GM12872 (cell line): ENCODE measurements at regions not wholly inside any gene's neighbourhood (a gene's known extent, or its start where the extent isn't known, plus 50 kb on each side); places are given as distances from the start of the nearest gene placed in this dataset.

ENCODE experiments used
- TF ChIP-seq, protein P1 (sequence below): IDR thresholded peaks from 3 replicates; pipeline ENCODE4 v1.5.1; 2011; ENCODE audit warnings: low read depth, mild to moderate bottlenecking, low read length, moderate library complexity; ENCODE audit not compliant: insufficient read depth

DNA sequence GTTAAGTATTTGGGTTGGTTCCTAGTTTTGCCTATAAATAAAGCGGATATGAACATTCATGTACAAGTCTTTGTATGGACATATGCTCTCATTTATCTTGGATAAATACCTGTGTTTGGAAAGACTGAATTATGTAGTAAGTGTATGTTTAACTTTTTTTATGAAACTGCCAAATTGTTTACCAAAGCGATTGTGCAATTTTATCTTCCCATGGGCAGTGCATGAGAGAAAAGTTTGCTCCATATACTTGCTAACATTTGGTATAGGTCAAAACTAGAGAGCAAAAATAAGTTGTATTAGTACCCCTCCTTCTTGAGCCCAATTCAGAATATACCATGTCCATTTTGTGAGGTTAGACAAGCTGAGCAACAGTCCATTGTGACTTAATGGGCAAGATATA is 502.6 kb downstream of the SQOR start:
- TF ChIP-seq, protein P1, sequence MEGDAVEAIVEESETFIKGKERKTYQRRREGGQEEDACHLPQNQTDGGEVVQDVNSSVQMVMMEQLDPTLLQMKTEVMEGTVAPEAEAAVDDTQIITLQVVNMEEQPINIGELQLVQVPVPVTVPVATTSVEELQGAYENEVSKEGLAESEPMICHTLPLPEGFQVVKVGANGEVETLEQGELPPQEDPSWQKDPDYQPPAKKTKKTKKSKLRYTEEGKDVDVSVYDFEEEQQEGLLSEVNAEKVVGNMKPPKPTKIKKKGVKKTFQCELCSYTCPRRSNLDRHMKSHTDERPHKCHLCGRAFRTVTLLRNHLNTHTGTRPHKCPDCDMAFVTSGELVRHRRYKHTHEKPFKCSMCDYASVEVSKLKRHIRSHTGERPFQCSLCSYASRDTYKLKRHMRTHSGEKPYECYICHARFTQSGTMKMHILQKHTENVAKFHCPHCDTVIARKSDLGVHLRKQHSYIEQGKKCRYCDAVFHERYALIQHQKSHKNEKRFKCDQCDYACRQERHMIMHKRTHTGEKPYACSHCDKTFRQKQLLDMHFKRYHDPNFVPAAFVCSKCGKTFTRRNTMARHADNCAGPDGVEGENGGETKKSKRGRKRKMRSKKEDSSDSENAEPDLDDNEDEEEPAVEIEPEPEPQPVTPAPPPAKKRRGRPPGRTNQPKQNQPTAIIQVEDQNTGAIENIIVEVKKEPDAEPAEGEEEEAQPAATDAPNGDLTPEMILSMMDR, result no peak

DNA sequence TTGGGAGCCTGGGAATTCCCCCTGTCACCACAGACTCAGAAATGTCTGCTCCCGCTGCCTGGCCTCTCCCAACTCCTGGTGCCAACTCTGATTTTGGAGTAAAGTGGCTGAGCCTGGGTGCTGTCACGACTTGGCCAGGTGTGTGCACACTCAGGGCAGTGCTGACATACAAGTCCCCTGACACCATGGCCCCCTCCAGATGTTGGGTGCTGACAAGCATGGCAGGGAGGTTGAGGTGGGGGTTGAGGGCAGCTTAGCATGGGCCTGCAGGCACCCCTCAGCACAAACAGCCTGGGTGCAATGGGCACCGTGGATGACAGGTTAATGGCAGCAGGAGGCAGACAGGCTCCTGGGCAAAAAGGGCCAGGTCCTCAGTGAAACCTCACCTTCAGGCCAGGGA is 511.2 kb downstream of the SQOR start:
- TF ChIP-seq, protein P1, result no peak

DNA sequence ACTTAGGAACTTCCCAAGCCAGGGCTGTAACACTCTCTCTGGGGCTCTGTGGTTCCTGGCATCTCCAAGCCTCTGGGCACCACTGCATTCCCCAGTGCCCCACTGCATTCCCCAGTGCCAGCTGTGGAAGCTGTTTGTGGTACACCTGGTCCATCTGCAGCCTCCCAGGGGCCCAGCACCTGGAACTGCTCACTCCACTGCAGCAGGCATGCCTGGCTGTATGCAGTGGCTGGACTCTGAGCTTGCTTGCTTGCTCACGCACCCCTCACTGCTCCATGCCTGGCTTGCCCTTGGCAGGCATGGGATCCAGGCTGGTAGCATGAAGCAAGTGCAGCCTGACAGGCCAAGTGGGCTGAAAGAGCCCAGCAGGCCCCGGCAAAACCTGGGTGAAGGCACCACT is 512.1 kb downstream of the SQOR start:
- TF ChIP-seq, protein P1, result no peak

DNA sequence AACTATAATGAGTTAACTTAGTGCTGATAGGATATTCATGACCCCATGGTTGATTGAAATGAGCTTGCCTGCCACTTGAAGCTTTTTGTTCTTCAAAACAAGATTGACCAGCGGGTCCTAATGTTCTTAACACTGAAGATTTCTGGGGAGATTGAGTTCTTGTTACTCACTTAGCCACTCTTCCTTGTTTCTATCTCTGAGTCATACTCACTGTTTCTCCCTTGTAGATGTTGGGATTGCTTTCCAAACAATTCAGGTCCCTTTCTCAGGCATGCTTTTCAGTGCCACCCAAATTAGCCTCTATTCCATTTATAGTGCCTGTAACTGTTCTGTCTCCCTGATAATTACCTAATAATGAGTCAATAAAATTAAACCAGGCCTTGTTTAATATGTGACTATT is 517.0 kb downstream of the SQOR start:
- TF ChIP-seq, protein P1, result no peak

DNA sequence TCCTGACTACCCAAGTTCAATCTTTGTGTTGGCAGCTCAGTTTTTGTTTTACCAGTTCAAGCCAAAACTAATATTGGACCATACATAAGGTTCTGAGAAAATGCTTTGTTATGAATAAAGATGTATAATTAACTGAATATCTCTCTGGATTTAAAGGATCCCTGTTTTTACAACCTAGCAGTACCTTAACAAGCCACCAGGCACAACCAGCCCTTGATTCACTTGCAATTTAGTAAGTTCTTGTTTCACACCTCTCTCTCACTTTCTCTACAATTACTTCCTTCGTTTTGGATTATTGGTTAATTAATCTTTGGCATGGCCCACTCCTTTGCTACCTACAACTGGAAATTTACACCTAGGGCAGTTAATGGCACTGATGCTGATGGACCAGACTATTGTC is 531.9 kb downstream of the SQOR start:
- TF ChIP-seq, protein P1, result no peak

DNA sequence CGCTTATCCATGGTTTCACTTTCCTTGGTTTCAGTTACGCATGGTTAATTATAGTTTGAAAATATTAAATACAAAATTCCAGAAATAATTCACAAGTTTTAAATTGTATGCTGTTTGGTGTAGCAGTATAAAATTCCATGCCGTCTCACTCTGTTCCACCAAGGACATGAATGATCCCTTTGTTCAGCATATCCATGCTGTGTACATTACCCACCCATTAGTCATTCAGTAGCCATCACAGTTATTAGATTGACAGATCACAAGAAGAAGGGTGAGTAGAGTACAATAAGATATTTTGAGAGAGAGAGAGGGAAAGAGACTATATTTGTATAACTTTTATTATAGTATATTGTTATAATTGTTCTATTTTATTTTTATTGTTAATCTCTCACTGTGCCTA is 535.5 kb downstream of the SQOR start:
- TF ChIP-seq, protein P1, result no peak

DNA sequence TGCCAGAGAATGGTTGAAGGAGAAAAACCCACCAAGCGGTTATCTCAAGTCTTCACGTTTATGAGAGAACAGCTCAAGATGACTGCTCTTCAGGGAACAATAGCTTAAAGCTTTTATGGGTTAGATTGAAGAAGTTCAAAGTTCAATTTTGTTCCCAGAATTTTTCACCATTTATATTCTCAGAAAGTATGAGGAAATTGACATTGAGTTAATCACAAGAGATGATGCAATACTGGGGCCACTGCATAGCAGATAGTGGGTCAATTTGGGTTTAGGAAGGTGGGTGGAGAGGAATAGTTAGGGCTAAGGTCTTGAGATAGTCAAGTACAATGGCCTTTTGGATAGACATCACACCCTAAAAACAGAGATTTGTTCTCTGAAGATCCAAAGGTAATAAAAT is 539.3 kb downstream of the SQOR start:
- TF ChIP-seq, protein P1, result no peak

DNA sequence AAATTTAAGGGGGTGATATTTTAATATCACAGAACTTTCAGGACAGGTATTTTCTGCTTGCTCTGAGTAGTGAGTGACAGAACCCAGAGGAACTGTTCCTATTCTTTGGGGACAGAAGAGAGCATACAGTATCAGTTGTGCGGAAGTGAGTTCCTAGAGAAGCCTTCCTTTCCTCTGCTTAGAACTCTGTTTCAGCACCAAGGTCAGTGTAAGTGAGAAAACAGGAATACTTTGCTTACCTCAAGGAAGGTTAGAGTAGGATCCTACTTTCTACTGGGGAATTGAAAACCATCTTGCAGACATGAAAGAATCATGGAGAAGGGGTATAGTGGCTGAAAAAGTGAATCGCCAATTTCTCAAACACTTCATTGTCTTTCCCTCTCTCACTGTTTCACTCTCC is 542.4 kb downstream of the SQOR start:
- TF ChIP-seq, protein P1, result no peak
